H9 (cell line): ENCODE measurements at regions not wholly inside any gene's neighbourhood (a gene's known extent, or its start where the extent isn't known, plus 50 kb on each side); places are given as distances from the start of the nearest gene placed in this dataset.
A peak's percentile ranks its signal among the peaks of the same experiment; 100 is the strongest.

ENCODE experiments used
- DNase-seq: peaks from one replicate; pipeline ENCODE4 v3.0.0-alpha.2; 2017
- H2AFZ ChIP-seq: one replicate; pipeline ENCODE4 v1.6.1; 2013; ENCODE audit warnings: mild to moderate bottlenecking, low read length, control low read depth, moderate library complexity
- H2AK5ac ChIP-seq: 2 replicates; pipeline ENCODE4 v1.6.1; 2013; ENCODE audit warnings: low read length, control low read depth, mixed read lengths; ENCODE audit not compliant: insufficient read length
- H2BK120ac ChIP-seq: one replicate; pipeline ENCODE4 v1.6.1; 2013; ENCODE audit warnings: low read depth, mild to moderate bottlenecking, low read length, control low read depth, inconsistent platforms; ENCODE audit not compliant: poor library complexity, severe bottlenecking
- H2BK12ac ChIP-seq: 2 replicates; pipeline ENCODE4 v1.6.1; 2013; ENCODE audit warnings: low read length, control low read depth, mixed read lengths, low read depth; ENCODE audit not compliant: insufficient read length
- H2BK15ac ChIP-seq: 2 replicates; pipeline ENCODE4 v1.6.1; 2013; ENCODE audit warnings: low read depth, low read length, control low read depth
- H2BK20ac ChIP-seq: one replicate; pipeline ENCODE4 v1.6.1; 2013; ENCODE audit warnings: low read depth, mild to moderate bottlenecking, low read length, control low read depth, inconsistent platforms; ENCODE audit not compliant: poor library complexity, severe bottlenecking
- H2BK5ac ChIP-seq: 2 replicates; pipeline ENCODE4 v1.6.1; 2013; ENCODE audit warnings: low read length, control low read depth, mixed read lengths; ENCODE audit not compliant: insufficient read length
- H3K14ac ChIP-seq: 2 replicates; pipeline ENCODE4 v1.6.1; 2013; ENCODE audit warnings: low read length, control low read depth; ENCODE audit not compliant: insufficient read depth
- H3K18ac ChIP-seq: 2 replicates; pipeline ENCODE4 v1.6.1; 2013; ENCODE audit warnings: low read depth, mild to moderate bottlenecking, mixed read lengths, low read length, control low read depth; ENCODE audit not compliant: insufficient read length
- H3K23ac ChIP-seq: 2 replicates; pipeline ENCODE4 v1.6.1; 2013; ENCODE audit warnings: low read length, control low read depth, mixed read lengths, low read depth; ENCODE audit not compliant: insufficient read length
- H3K23me2 ChIP-seq: 2 replicates; pipeline ENCODE4 v1.6.1; 2013; ENCODE audit warnings: low read depth, mild to moderate bottlenecking, mixed read lengths, low read length, control low read depth; ENCODE audit not compliant: insufficient read length, poor library complexity, severe bottlenecking
- H3K27ac ChIP-seq: 2 replicates; pipeline ENCODE4 v1.5.1; 2013; ENCODE audit warnings: low read length, control low read depth, mixed read lengths, low read depth; ENCODE audit not compliant: insufficient read length
- H3K27me3 ChIP-seq: 2 replicates; pipeline ENCODE4 v1.6.1; 2013; ENCODE audit warnings: low read length, control low read depth, inconsistent platforms; ENCODE audit not compliant: insufficient read depth
- H3K4ac ChIP-seq: 2 replicates; pipeline ENCODE4 v1.6.1; 2013; ENCODE audit warnings: low read depth, mild to moderate bottlenecking, control low read depth, inconsistent platforms, low read length, moderate library complexity
- H3K4me1 ChIP-seq: 2 replicates; pipeline ENCODE4 v1.6.1; 2013; ENCODE audit warnings: low read length, control low read depth, inconsistent platforms; ENCODE audit not compliant: insufficient read depth
- H3K4me2 ChIP-seq: 2 replicates; pipeline ENCODE4 v1.6.1; 2013; ENCODE audit warnings: low read length, control low read depth, mixed read lengths; ENCODE audit not compliant: insufficient read length, insufficient read depth
- H3K56ac ChIP-seq: 2 replicates; pipeline ENCODE4 v1.6.1; 2013; ENCODE audit warnings: low read depth, mild to moderate bottlenecking, mixed read lengths, low read length, control low read depth; ENCODE audit not compliant: insufficient read length
- H3K79me1 ChIP-seq: 2 replicates; pipeline ENCODE4 v1.6.1; 2013; ENCODE audit warnings: low read depth, mild to moderate bottlenecking, moderate library complexity, low read length, control low read depth, inconsistent platforms; ENCODE audit not compliant: insufficient read depth, poor library complexity, severe bottlenecking
- H3K79me2 ChIP-seq: 2 replicates; pipeline ENCODE4 v1.6.1; 2013; ENCODE audit warnings: low read length, control low read depth, inconsistent platforms; ENCODE audit not compliant: insufficient read depth
- H3K9ac ChIP-seq: 2 replicates; pipeline ENCODE4 v1.6.1; 2013; ENCODE audit warnings: low read length, control low read depth, mixed read lengths; ENCODE audit not compliant: insufficient read length; ENCODE audit errors: extremely low read depth
- H3K9me3 ChIP-seq: one replicate; pipeline ENCODE4 v1.6.1; 2013; ENCODE audit warnings: low read depth, low read length, inconsistent platforms; ENCODE audit not compliant: control insufficient read depth
- H3T11ph ChIP-seq: one replicate; pipeline ENCODE4 v1.6.1; 2013; ENCODE audit warnings: mild to moderate bottlenecking, low read length, control low read depth, inconsistent platforms
- H4K20me1 ChIP-seq: one replicate; pipeline ENCODE4 v1.6.1; 2013; ENCODE audit not compliant: control insufficient read depth, insufficient read length, insufficient read depth
- H4K5ac ChIP-seq: 2 replicates; pipeline ENCODE4 v1.6.1; 2013; ENCODE audit warnings: low read depth, mild to moderate bottlenecking, mixed read lengths, low read length, control low read depth; ENCODE audit not compliant: insufficient read length
- H4K8ac ChIP-seq: replicated peaks from 2 replicates; pipeline ENCODE4 v1.6.1; 2013; ENCODE audit warnings: low read length, control low read depth, mixed read lengths, low read depth; ENCODE audit not compliant: insufficient read length
- H4K91ac ChIP-seq: 2 replicates; pipeline ENCODE4 v1.6.1; 2013; ENCODE audit warnings: low read depth, mild to moderate bottlenecking, moderate library complexity, mixed read lengths, low read length, control low read depth; ENCODE audit not compliant: insufficient read length
- H3K27ac Mint-ChIP-seq, 3 experiments: 2 replicates in 2 of 3; 3 replicates in 1 of 3; pipeline ENCODE4 v1.8.0; 2020 to 2021; ENCODE audit warnings: mixed read lengths in 3 of 3, mild to moderate bottlenecking in 1 of 3, moderate library complexity in 1 of 3
- H3K27me3 Mint-ChIP-seq: 2 replicates; pipeline ENCODE4 v1.8.0; 2021; ENCODE audit warnings: low read depth, mild to moderate bottlenecking, moderate library complexity, mixed read lengths
- H3K36me3 Mint-ChIP-seq, 3 experiments: 2 replicates in 2 of 3; 3 replicates in 1 of 3; pipeline ENCODE4 v1.8.0; 2020 to 2021; ENCODE audit warnings: low read depth in 3 of 3, mixed read lengths in 3 of 3; ENCODE audit not compliant: insufficient read depth in 1 of 3
- H3K4me1 Mint-ChIP-seq, 2 experiments: 2 replicates each; pipeline ENCODE4 v1.8.0; 2020; ENCODE audit warnings: mixed read lengths in 2 of 2
- H3K4me3 Mint-ChIP-seq, 2 experiments: 2 replicates in 1 of 2; 3 replicates in 1 of 2; pipeline ENCODE4 v1.8.0; 2020 to 2021; ENCODE audit warnings: mild to moderate bottlenecking in 2 of 2, mixed read lengths in 2 of 2, moderate library complexity in 1 of 2
- H3K9me3 Mint-ChIP-seq, 2 experiments: 2 replicates in 1 of 2; 3 replicates in 1 of 2; pipeline ENCODE4 v1.8.0; 2020; ENCODE audit warnings: mild to moderate bottlenecking in 2 of 2, mixed read lengths in 2 of 2, moderate library complexity in 1 of 2
- CTCF ChIP-seq: fragments of 200-600 bp; sonication (generic); conservative IDR thresholded peaks from 3 replicates; pipeline ENCODE4 v1.8.0; 2021; ENCODE audit warnings: antibody characterized with exemption, mild to moderate bottlenecking
- WGBS: extraction: QIAGEN DNeasy Blood & Tissue Kit; methylation state at CpG from one replicate; pipeline ENCODE4 v1.1.7; 2013; ENCODE audit warnings: missing lambda C conversion rate, low lambda C conversion rate, mixed read lengths; ENCODE audit not compliant: insufficient read length; ENCODE audit errors: extremely low coverage; 5-methylcytosine and 5-hydroxymethylcytosine counted together

- Histone ChIP-seq H3K79me2 (peaks cover 6% of the 10 kb centered on the region; the same call in 1 of the 2 replicates), H3K27me3 (no peaks in the 10 kb centered on the region), H2BK15ac (no peak overlapping the region), H2AK5ac (no peak overlapping the region), H3K9ac (no peak overlapping the region), H3K18ac (no peak overlapping the region), H3K23ac (no peak overlapping the region), H2BK12ac (no peak overlapping the region), H4K91ac (no peak overlapping the region), H3K4ac (no peak overlapping the region), H3K56ac (no peak overlapping the region), H4K20me1 (no peaks in the 10 kb centered on the region), H2BK20ac (no peak overlapping the region), H4K8ac (no peak overlapping the region), H2AFZ (no peak overlapping the region), H3K23me2 (peaks cover 4% of the 10 kb centered on the region), H2BK120ac (no peak overlapping the region), H4K5ac (no peak overlapping the region), H3K4me1 (no peaks in the 10 kb centered on the region), H3T11ph (no peak overlapping the region), H3K27ac (no peak overlapping the region), H2BK5ac (no peak overlapping the region), H3K14ac (no peak overlapping the region), H3K9me3 (no peaks in the 10 kb centered on the region), H3K4me2 (peak overlapping the region; percentile 91), H3K79me1 (peaks cover 3% of the 10 kb centered on the region)
- Mint-ChIP-seq H3K27me3 (peaks cover 4% of the 10 kb centered on the region; the same call in 1 of the 2 replicates), H3K36me3 (peaks cover 28 to 40% (median 38%) of the 10 kb centered on the region in 3 experiments), H3K4me1 (peaks cover 9% of the 10 kb centered on the region in 2 experiments), H3K27ac (no peak overlapping the region), H3K9me3 (no peaks in the 10 kb centered on the region; a peak in 1 of 5 replicates), H3K4me3 (peak overlapping the region; percentile 86 to 89)
- WGBS: no CpG with 5 or more reads among the region's 3 CpGs
- no peak for DNase-seq
- TF ChIP-seq CTCF: no peak
These were observed 171.9 kb upstream of the ZNF267 start for GRCh38 chr16:31701734-31702133.
